ENCODE measurements at regions not wholly inside any gene's neighbourhood (a gene's known extent, or its start where the extent isn't known, plus 50 kb on each side); places are given as distances from the start of the nearest gene placed in this dataset.

DNA sequence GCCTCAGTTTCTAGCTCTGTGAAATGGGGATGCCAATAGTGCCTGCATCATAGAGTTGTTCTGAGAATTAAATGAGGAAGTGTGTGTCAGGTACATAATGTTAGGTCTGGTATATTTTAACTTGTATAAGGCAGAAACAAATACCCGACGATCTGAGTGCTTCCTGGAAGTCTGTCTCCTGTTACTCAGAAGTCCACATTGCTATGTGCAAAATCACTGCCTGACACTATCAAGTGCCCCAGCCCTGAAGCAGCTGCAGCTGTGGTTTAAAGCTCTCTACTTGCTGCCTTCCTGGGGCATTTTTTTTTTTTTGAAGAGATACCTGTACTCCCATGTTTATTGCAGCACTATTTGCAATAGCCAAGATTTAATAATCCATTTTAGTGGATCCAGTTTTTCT lies 125.3 kb downstream of the SLC4A3 start:
- Histone ChIP-seq H3K9ac (ENCODE audit: insufficient read depth, low read depth, low read length) (no peak overlapping the region), H4K20me1 (ENCODE audit: insufficient read depth, low read length) (no peaks in the 10 kb centered on the region), H3K27ac (ENCODE audit: extremely low read length, insufficient read depth, low read length) (no peak overlapping the region), H3K36me3 (replicated peaks in 1 of 2; ENCODE audit: control insufficient read depth in 1 of 2, insufficient read depth in 2 of 2, low read length in 2 of 2) (no peaks in the 10 kb centered on the region), H3K79me2 (ENCODE audit: insufficient read depth, low read length) (no peaks in the 10 kb centered on the region), H3K4me2 (ENCODE audit: low read depth, low read length) (no peak overlapping the region), H3K4me1 (ENCODE audit: insufficient read depth, low read length) (no peaks in the 10 kb centered on the region), H2AFZ (ENCODE audit: low read length) (no peak overlapping the region), H3K9me3 (ENCODE audit: low read length) (no peaks in the 10 kb centered on the region), H3K4me3 (replicated peaks in 1 of 3; ENCODE audit: insufficient read depth in 1 of 3, low read depth in 2 of 3, low read length in 3 of 3) (no peak overlapping the region), H3K27me3 (ENCODE audit: control insufficient read depth in 1 of 2, insufficient read depth in 2 of 2, low read length in 2 of 2) (peaks cover 0 to 2% of the 10 kb centered on the region in 2 experiments; a peak in 1 of 5 replicates)
- FAIRE-seq (no peak), ATAC-seq (no peak), DNase-seq (ENCODE audit: low spot score) (no peak)
- TF ChIP-seq ZNF333 (CRISPR knock-in tag; IDR thresholded peaks at IDR 0.05; ENCODE audit: borderline replicate concordance) (no peak), NFRKB (IDR thresholded peaks at IDR 0.05) (no peak), FOXK1 (CRISPR knock-in tag; IDR thresholded peaks at IDR 0.05; ENCODE audit: borderline replicate concordance, low read depth) (no peak), TFDP2 (CRISPR knock-in tag; IDR thresholded peaks at IDR 0.05) (no peak), RBM39 (IDR thresholded peaks at IDR 0.05; ENCODE audit: low read depth, low read length, poor library complexity, severe bottlenecking) (no peak), ZNF629 (CRISPR knock-in tag; conservative IDR thresholded peaks at IDR 0.05) (0 out of 2 replicates have a peak, but pooled peaks have one; percentile 19), TCF7 (IDR thresholded peaks at IDR 0.05; ENCODE audit: low read depth) (no peak), SETDB1 (CRISPR knock-in tag; IDR thresholded peaks at IDR 0.05; ENCODE audit: borderline replicate concordance) (no peak)
- WGBS (ENCODE audit: low lambda C conversion rate), result no CpG with 5 or more reads among the region's 2 CpGs
- in situ Hi-C loops (cut with HindIII; ENCODE audit: extremely low pct_ligation_motif_present, low pct_unique_long_range_greater_than_20kb) (no loop called here), intact Hi-C loops (cut with micrococcal nuclease; ENCODE audit: unreplicated experiment) (no loop called here)
- CTCF ChIA-PET (ENCODE audit: low intra/inter-chr PET ratio, low total read pairs), result no interaction called here
- BruUV-seq (replicated peaks), result no TSS peak
- POLR2A ChIA-PET, result no interaction called here
